ENCODE measurements at regions not wholly inside any gene's neighbourhood (a gene's known extent, or its start where the extent isn't known, plus 50 kb on each side); places are given as distances from the start of the nearest gene placed in this dataset.
"Not testable (repeated sequence)": the region's sequence is repeated elsewhere in the genome, so short reads cannot be mapped to it uniquely, and the experiment has no call there.

DNA sequence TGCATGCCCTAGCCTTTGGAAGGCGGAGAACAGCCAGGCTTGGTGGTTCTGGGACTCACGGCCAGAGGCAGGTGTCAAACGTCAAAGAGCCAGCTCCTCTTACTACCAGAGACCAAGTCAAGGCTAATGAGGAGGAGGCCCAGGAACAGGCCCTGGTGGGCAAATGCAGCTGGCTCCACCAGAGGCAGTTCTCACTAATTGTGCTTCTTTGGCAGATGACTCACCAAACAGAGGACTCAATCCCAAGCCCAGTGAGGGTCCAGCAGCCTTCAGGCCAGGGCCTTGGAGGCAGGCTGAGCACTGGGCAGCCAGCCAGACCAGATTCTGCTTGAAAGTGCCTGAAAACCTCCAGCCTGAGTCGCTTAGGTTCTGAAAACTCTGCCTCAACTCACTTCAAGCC, 336.5 kb upstream of the CDH5 start:
- TF ChIP-seq FOXM1 (IDR thresholded peaks at IDR 0.05; ENCODE audit: borderline replicate concordance) (no peak), L3MBTL2 (conservative IDR thresholded peaks at IDR 0.05) (no peak), SP1 (IDR thresholded peaks at IDR 0.05) (no peak), ELF4 (IDR thresholded peaks at IDR 0.05) (no peak), NFRKB (IDR thresholded peaks at IDR 0.05) (no peak), ZNF384 (IDR thresholded peaks at IDR 0.05) (no peak), TARDBP (IDR thresholded peaks at IDR 0.05) (no peak), HDGF (IDR thresholded peaks at IDR 0.05; ENCODE audit: borderline replicate concordance) (no peak), FOXK2 (IDR thresholded peaks at IDR 0.05) (no peak), FOXA1 (IDR thresholded peaks at IDR 0.05) (no peak), CTBP1 (IDR thresholded peaks at IDR 0.05; ENCODE audit: borderline replicate concordance) (no peak), BHLHE40 (IDR thresholded peaks at IDR 0.05; ENCODE audit: borderline replicate concordance) (no peak), SUZ12 (IDR thresholded peaks at IDR 0.05) (no peak), LEF1 (IDR thresholded peaks at IDR 0.05; ENCODE audit: borderline replicate concordance) (no peak), ARNT (IDR thresholded peaks at IDR 0.05) (no peak)
- TF ChIP-seq, protein P1, sequence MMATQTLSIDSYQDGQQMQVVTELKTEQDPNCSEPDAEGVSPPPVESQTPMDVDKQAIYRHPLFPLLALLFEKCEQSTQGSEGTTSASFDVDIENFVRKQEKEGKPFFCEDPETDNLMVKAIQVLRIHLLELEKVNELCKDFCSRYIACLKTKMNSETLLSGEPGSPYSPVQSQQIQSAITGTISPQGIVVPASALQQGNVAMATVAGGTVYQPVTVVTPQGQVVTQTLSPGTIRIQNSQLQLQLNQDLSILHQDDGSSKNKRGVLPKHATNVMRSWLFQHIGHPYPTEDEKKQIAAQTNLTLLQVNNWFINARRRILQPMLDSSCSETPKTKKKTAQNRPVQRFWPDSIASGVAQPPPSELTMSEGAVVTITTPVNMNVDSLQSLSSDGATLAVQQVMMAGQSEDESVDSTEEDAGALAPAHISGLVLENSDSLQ (IDR thresholded peaks at IDR 0.05) = no peak
- DNase-seq (ENCODE audit: extremely low spot score) = no peak
- POLR2A ChIA-PET = no interaction called here
- CTCF ChIA-PET = no interaction called here

DNA sequence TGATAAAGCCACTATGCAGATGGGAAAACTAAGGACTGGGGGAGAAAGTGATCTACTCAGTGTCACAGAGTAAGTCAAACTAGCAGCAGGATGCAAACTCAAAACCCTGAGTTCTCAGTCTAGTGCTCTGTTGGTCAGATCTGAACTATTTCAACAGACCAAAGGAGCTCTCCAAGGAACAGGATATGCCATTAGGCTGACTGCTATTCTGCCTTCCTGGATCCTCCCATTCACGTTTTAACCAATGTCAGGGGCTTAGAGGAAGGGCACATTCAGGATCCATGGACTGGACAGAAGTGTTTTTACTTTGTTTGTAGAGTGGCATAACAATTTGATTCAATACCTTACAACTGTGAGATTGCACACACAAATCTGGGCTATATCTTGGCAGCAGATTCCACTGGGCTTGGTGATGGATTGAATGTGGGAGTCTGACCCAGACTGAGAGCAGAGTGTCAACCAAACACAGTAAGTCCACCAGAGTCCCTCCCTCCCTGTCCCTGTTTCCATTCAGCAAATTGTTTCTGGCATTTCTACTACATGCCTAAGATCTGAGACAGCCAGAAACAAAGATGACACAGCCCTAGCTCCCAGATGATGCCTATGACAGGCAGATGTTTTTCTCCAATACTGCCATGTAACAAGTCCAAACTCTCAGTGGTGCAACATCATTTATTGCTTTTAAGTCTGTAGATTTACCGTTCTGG, 337.8 kb upstream of the CDH5 start:
- DNase-seq (ENCODE audit: extremely low spot score) = no peak

DNA sequence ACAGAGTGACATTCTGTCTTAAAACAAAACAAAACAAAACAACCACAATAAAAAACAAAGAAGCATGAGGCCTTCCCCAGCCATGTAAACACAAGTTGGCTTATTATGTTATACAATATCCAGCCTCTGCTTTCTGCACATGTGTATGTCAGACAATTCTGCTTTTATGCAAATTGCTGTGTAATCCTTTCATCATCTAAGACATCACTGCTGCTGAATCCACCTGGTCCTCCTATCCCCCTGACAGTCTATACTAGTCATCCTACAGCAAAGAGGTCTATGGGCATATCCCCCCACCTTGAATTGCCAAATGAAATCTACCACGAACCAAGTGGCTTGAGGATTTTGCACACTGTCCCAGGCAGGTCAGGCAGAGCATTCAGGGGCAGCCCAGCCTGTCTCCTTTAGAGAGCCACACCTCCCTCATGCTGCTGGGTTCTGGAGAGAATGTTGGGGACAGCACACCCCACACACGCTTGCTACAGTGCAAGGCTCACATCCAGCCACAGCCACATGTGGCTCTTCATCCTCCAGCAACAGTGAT, 339.6 kb upstream of the CDH5 start:
- no peak for DNase-seq (ENCODE audit: extremely low spot score)
- CTCF ChIA-PET = no interaction called here
- POLR2A ChIA-PET = no interaction called here
- TF ChIP-seq SUZ12 (IDR thresholded peaks at IDR 0.05) (no peak), L3MBTL2 (conservative IDR thresholded peaks at IDR 0.05) (no peak), ARNT (IDR thresholded peaks at IDR 0.05) (no peak), TARDBP (IDR thresholded peaks at IDR 0.05) (no peak), LEF1 (IDR thresholded peaks at IDR 0.05; ENCODE audit: borderline replicate concordance) (no peak), HDGF (IDR thresholded peaks at IDR 0.05; ENCODE audit: borderline replicate concordance) (no peak), FOXK2 (IDR thresholded peaks at IDR 0.05) (no peak), ELF4 (IDR thresholded peaks at IDR 0.05) (no peak), CTBP1 (IDR thresholded peaks at IDR 0.05; ENCODE audit: borderline replicate concordance) (no peak), FOXA1 (IDR thresholded peaks at IDR 0.05) (no peak), NFRKB (IDR thresholded peaks at IDR 0.05) (no peak), FOXM1 (IDR thresholded peaks at IDR 0.05; ENCODE audit: borderline replicate concordance) (no peak), SP1 (IDR thresholded peaks at IDR 0.05) (no peak), BHLHE40 (IDR thresholded peaks at IDR 0.05; ENCODE audit: borderline replicate concordance) (no peak), ZNF384 (IDR thresholded peaks at IDR 0.05) (no peak)
- TF ChIP-seq, protein P1 (IDR thresholded peaks at IDR 0.05) = no peak

More for the DNA sequence above, 337.8 kb upstream of the CDH5 start:
- TF ChIP-seq ARNT (IDR thresholded peaks at IDR 0.05) (no peak), SUZ12 (IDR thresholded peaks at IDR 0.05) (no peak), L3MBTL2 (conservative IDR thresholded peaks at IDR 0.05) (no peak), LEF1 (IDR thresholded peaks at IDR 0.05; ENCODE audit: borderline replicate concordance) (no peak), HDGF (IDR thresholded peaks at IDR 0.05; ENCODE audit: borderline replicate concordance) (no peak), FOXA1 (IDR thresholded peaks at IDR 0.05) (no peak), FOXM1 (IDR thresholded peaks at IDR 0.05; ENCODE audit: borderline replicate concordance) (no peak), CTBP1 (IDR thresholded peaks at IDR 0.05; ENCODE audit: borderline replicate concordance) (no peak), NFRKB (IDR thresholded peaks at IDR 0.05) (no peak), TARDBP (IDR thresholded peaks at IDR 0.05) (no peak), SP1 (IDR thresholded peaks at IDR 0.05) (no peak), FOXK2 (IDR thresholded peaks at IDR 0.05) (no peak), BHLHE40 (IDR thresholded peaks at IDR 0.05; ENCODE audit: borderline replicate concordance) (no peak), ELF4 (IDR thresholded peaks at IDR 0.05) (no peak), ZNF384 (IDR thresholded peaks at IDR 0.05) (no peak)
- TF ChIP-seq, protein P1 (IDR thresholded peaks at IDR 0.05) = no peak
- CTCF ChIA-PET = no interaction called here
- POLR2A ChIA-PET = no interaction called here

DNA sequence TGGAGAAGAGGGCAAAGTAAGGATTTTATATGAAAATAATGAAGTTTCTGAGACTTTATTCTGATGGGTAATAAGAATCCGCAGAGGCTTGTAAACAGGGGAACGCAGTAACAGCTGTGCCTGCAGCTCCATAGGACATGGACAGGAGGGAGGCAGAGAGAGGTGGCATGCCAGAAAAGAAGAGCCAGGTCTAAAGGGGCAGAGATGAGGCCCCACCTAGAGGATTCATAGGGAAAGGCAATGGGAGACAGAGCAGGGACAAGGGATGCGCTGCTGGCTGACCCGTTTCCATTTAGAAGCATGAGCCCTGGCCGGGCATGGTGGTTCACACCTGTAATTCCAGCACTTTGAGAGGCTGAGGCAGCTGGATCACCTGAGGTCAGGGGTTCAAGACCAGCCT, 340.3 kb upstream of the CDH5 start:
- POLR2A ChIA-PET = no interaction called here
- TF ChIP-seq ARNT (IDR thresholded peaks at IDR 0.05) (no peak), CTBP1 (IDR thresholded peaks at IDR 0.05; ENCODE audit: borderline replicate concordance) (no peak), ZNF384 (IDR thresholded peaks at IDR 0.05) (no peak), TARDBP (IDR thresholded peaks at IDR 0.05) (no peak), BHLHE40 (IDR thresholded peaks at IDR 0.05; ENCODE audit: borderline replicate concordance) (no peak), NFRKB (IDR thresholded peaks at IDR 0.05) (no peak), FOXK2 (IDR thresholded peaks at IDR 0.05) (no peak), SUZ12 (IDR thresholded peaks at IDR 0.05) (no peak)
- TF ChIP-seq, protein P1 (IDR thresholded peaks at IDR 0.05) = no peak
- CTCF ChIA-PET = no interaction called here
- DNase-seq (ENCODE audit: extremely low spot score) = peak; percentile 10

DNA sequence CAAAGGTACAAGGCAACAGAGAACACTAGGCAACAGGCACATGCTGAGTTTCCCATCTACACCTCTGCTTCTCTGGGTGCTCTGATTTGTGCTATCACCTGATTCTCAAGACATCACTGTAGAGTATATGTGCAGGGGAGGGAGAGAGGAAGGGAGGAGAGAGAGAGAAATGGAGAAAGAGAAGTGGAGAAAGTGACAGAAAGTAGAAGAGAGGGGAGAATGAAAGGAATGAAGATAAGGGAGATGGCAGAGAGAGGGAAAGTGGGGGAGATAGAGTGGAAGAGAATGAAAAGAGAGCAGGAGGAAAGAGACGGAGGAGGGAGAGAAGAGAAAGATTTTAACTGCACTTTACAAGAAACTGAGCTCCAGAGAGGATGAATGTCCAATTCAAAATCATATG, 340.7 kb upstream of the CDH5 start:
- ChIA-PET CTCF (no interaction called here), POLR2A (no interaction called here)
- no peak for DNase-seq (ENCODE audit: extremely low spot score)
- TF ChIP-seq ELF4 (IDR thresholded peaks at IDR 0.05) (no peak), FOXA1 (IDR thresholded peaks at IDR 0.05) (no peak), SUZ12 (IDR thresholded peaks at IDR 0.05) (no peak), ZNF384 (IDR thresholded peaks at IDR 0.05) (no peak), LEF1 (IDR thresholded peaks at IDR 0.05; ENCODE audit: borderline replicate concordance) (no peak), L3MBTL2 (conservative IDR thresholded peaks at IDR 0.05) (no peak), ARNT (IDR thresholded peaks at IDR 0.05) (no peak), CTBP1 (IDR thresholded peaks at IDR 0.05; ENCODE audit: borderline replicate concordance) (no peak), BHLHE40 (IDR thresholded peaks at IDR 0.05; ENCODE audit: borderline replicate concordance) (no peak), FOXM1 (IDR thresholded peaks at IDR 0.05; ENCODE audit: borderline replicate concordance) (no peak), HDGF (IDR thresholded peaks at IDR 0.05; ENCODE audit: borderline replicate concordance) (no peak), SP1 (IDR thresholded peaks at IDR 0.05) (no peak), NFRKB (IDR thresholded peaks at IDR 0.05) (no peak), FOXK2 (IDR thresholded peaks at IDR 0.05) (no peak)
- TF ChIP-seq, protein P1 (IDR thresholded peaks at IDR 0.05) = no peak

DNA sequence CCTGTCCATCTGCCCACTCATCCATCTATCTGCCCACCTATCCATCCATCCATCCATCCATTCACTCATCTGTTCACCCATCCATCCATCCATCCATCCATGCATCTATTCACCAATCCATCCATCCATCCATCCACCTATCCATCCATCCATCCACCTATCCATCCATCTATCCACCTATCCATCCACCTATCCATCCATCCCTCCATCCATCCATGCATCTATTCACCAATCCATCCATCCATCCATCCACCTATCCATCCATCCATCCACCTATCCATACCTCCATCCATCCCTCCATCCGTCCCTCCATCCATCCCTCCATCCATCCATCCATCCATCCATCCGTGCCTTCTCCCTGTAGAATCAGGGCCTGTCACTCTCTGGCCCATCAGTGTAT, 341.9 kb upstream of the CDH5 start:
- DNase-seq (ENCODE audit: extremely low spot score); CTCF ChIA-PET; POLR2A ChIA-PET: not testable (repeated sequence)

Measured in HEK293T (cell line).